Left kidney (tissue), 1 donor: ENCODE measurements at regions not wholly inside any gene's neighbourhood (a gene's known extent, or its start where the extent isn't known, plus 50 kb on each side); places are given as distances from the start of the nearest gene placed in this dataset.
"Not testable (repeated sequence)": the region's sequence is repeated elsewhere in the genome, so short reads cannot be mapped to it uniquely, and the experiment has no call there.

Experiments
- DNase-seq: peaks from one replicate; pipeline ENCODE4 v3.0.0-alpha.2; 2013

GRCh38 chr5:29161399-29162291, 2031.8 kb upstream of the CDH6 start:
- no peak for DNase-seq

DNA sequence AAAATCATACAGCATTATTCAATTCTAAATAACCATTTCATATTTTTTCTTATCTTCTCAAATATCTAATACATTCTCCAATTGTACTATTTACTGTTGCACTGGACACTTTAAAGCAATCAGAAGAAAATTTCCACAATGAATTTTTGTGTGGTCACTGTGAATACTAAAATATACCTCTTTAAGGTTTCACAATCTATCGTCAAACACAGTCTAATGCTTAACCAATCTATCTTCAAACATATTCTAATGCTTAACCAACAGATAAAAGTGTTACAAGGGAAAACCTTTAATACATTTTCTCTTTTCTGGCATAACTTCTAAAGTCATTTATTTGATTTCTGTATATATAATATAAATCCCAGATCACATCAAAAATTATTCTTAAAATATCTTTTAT, 2035.5 kb upstream of the CDH6 start:
- DNase-seq: no peak

DNA sequence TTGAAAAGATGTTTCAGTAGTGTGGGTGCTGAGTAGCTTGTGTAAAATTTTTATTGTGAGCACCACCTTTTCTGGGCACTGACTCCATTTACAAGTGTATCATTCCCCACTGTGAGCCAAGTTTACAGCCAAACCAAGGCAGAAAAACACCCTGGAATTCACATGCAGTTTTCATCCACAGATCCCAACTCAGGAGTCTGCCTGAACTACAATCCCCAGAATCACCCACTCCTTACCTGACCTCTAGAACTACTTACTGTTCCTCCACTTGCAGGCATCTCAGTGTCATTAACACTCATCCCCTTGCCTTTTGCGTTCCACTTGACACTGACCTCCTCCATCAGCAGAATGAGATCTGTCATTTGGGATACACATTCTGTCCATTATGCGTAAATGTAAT, 2042.6 kb upstream of the CDH6 start:
- DNase-seq: no peak

DNA sequence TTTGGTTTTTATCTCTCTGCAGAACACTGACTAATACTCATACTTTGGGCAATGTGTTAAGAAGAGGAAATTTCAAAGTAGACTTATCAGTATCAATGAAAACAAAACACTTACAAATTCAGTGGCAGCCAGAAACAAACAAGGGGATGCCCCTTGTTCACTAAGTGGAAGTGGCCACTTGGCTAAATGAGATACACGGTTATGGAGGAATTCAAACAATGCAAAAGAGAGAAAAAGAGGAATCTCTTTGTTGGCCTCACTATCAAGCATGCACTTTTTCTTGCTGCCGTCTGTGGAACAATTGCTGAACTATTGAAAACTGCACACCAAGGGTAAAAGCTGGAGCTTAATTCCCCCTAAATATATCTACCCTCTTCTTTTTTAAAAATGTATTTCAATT, 2044.9 kb upstream of the CDH6 start:
- DNase-seq: no peak

- DNase-seq: no peak
These were observed 2045.4 kb upstream of the CDH6 start for GRCh38 chr5:29148073-29148472.

DNA sequence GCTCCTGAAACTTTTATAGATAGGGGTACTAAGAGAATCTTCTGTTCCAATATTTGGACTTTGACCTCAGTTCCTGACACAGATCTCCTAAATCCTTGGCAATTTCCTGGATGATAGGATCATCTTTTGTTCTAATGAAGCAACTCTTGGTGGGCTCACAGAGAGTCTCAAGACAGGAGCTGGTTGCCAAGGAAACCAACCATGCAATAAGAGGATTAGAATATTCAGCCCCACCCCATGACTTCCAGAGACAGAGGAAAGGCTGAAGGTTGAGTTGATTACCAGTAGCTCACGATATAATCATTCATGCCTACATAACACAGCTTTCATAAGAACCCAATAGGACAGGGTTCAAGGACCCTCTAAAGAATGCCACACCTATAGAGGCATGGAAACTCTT, 2050.2 kb upstream of the CDH6 start:
- no peak for DNase-seq

DNA sequence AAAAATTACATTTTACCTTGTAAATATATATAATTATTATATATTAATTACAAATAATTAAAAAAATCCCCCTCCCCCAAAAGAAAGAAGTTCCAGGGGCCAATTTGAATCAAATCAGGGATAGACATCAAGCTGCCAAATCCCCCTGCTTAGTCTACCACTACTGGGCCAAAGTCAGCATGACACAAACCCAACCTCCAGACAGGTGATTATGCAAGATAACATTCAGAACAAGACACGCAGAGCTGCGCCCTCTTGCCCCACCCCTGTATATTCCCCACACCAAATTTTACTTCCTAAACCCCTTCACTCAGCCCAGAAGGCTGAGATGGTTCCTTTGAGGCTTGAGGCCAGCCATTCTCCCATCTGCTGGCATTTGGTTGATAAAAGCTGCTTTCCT, 2059.1 kb upstream of the CDH6 start:
- DNase-seq: no peak

DNA sequence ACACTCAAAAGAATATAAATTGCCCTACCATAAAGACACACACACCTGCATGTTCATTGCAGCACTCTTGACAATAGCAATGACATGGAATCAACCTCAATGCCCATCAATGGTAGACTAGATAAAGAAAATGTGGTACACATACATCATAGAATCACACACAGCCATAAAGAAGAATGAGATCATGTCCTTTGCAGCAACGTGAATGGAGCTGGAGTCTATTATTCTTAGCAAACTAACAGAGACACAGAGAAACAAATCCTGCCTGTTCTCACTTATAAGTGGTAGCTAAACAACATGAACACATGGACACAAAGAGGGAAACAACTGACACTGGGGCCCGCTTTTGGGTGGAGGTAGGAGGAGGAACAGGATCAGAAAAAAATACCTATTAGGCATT, 2062.2 kb upstream of the CDH6 start:
- DNase-seq: no peak

DNA sequence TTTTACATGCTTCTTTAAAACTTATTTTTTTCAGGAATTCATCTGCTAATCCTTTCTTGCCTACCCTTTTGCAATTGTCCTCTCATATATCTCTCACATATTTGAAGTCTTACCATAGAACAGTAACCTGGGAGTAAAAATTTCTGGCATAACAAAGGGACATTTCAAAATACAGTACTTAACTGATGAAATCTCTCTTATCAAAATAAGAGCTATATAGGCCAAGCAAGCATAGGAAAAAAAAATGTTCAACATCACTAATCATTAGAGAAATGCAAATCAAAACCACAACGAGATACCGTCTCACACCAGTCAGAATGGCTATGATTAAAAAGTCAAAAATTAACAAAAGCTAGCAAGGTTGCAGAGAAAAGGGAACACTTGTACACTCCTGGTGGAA, 2062.7 kb upstream of the CDH6 start:
- no peak for DNase-seq

GRCh38 chr5:29127524-29128156, 2065.8 kb upstream of the CDH6 start:
- not testable (repeated sequence) for DNase-seq

DNA sequence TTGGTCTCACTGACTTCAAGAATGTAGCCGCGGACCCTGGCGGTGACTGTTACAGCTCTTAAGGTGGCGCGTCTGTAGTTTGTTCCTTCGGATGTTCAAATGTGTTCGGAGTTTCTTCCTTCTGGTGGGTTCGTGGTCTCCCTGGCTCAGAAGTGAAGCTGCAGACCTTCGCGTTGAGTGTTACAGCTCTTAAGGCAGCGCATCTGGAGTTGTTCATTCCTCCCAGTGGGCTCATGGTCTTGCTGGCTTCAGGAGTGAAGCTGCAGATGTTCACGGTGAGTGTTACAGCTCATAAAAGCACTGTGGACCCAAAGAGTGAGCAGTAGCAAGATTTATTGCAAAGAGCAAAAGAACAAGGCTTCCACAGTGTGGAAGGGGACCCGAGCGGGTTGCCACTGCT, 2067.0 kb upstream of the CDH6 start:
- DNase-seq: not testable (repeated sequence)

- no peak for DNase-seq
These were observed 2071.2 kb upstream of the CDH6 start for GRCh38 chr5:29122306-29122705.

DNA sequence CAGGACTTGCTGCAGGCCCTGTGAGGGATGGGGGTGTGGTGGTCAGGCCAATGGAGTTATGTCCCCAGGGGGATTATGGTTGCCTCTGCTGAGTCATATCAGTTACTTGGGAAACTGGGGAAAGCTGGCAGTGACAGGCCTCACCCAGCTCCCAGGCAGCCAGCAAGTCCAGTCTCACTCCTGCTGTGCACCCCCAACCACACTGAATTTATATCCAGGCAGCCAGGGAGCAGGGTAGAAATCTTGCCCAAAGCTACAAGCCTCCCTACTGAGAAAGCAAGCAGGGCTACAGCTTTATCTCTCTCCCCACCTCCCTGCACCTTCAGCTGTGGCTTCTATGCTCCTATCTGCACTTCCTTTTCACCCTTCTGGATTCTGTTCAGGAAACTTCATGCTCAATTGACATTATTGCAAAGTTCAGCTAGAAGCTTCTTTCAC, 2076.0 kb upstream of the CDH9 start:
- DNase-seq: no peak

DNA sequence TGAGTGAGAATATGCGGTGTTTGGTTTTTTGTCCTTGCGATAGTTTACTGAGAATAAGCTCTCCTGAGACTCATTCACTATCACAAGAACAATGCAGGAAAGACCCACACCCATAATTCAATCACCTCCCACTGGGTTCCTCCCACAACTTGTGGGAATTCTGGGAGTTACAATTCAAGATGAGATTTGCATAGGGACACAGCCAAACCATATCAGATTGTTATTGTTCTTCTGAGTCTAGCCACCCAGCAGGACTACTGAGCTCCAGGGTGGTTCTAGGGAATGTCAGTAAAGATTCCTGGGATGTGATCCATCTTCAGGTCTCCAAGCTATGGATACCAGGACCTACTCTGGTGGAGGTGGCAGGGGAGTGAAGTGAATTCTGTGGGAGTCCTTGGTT, 2075.1 kb upstream of the CDH9 start:
- DNase-seq: no peak

DNA sequence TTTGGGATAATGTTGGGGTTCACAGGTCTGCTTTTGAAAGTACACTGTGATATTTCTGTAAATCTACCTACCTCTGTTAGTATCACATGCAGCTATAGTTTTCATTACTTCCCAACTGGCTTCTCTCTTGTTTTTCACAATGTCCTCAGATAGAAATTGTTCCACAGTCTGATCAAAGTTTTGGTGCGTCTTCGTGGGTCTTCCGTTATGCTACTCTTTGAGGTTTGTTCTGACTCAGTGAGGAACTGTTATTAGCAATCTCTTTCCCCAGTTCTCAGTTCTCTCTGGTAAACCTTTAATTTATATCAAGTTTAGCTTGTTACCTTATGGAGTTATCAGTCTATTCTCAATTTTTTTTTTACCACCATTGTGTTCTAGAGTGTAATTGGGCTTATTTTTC, 2061.2 kb upstream of the CDH9 start:
- no peak for DNase-seq

- DNase-seq: no peak
These were observed 2051.3 kb upstream of the CDH9 start for GRCh38 chr5:29089591-29090130.

DNA sequence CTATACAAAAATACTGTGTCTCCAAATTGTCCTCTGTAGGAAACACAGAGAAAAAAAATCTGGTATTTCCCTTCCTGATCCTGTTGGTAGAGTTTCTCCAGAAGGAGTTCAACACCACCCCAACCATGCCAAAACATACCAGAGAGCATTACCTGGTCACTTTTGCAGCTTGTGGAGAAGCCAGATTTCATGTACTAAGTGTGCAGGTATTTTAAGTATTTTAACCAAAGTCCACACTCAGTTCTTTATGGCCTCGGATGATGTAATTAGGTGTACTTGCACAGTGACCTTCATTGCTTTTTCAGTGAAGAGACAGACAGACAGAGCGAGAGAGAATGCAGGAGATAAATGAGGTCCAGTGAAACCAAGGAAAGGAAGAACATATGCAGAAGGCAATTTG, 2046.8 kb upstream of the CDH9 start:
- no peak for DNase-seq

DNA sequence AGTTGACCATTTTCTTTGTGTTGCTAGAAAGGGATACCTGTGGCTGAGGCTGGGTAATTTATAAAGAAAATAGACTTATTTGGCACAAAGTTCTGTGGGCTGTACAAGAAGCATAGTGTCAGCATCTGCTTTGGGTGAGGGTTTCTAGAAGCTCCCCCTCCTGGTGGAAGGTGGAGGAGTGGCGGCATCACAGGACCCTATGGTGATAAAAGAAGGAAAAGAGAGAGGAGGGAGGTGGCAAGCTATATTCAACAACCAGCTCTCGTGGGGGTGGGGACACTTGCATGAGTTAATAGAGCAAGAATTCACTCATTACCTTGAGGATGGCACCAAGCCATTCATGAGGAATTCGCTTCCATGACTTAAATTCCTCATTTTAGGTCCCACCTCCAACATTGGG, 2041.4 kb upstream of the CDH9 start:
- DNase-seq: no peak

GRCh38 chr5:29077451-29077850, 2039.1 kb upstream of the CDH9 start:
- no peak for DNase-seq

DNA sequence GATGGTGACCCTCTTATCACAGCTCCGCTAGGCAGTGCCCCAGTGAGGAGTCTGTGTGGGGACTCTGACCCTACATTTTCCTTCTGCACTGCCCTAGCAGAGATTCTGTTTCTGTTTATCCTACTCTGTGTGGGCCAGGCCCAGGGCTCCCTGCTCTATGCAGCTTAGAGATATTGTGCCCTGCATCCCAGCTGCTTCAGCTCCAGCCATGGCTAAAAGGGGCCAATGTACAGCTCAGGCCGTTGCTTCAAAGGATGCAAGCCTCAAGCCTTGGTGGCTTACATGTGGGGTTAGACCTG, 2030.7 kb upstream of the CDH9 start:
- no peak for DNase-seq

DNA sequence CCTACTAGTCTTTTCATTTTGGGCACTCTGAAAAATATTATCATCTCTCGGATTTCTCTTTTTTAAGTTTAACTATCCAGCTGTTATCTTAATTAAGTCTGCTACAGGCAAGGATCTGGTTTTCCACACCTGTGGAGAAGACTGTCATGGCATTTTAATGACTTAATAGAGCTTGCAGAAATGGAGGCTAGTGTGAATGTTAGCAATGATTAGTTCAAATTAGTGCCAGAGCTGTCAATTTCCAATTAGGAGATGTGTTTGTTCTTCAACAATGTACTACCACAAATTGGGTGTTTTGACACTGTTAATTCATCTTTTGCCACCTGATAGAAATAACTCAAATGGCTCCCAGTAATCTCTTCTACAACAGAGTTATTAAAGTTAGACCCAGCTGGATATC, 2023.0 kb upstream of the CDH9 start:
- DNase-seq: no peak

DNA sequence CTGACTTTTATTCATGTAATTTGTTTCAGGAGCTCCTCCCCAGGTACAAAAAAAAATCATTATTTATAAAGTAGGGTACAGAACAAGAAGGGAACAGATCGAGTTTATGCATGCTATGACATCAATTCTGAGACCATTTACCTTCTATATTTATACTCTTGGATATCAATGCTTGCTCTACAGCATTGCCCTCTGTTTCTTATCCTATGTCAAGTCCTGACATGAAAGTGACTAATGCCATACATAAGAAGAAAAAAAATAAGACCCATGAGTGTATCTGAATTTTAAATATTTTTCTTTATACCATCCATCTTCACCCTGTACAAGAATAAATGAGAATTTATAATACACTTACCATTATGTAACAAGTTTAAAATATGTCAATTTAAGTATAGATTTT, 2016.3 kb upstream of the CDH9 start:
- DNase-seq: no peak

DNA sequence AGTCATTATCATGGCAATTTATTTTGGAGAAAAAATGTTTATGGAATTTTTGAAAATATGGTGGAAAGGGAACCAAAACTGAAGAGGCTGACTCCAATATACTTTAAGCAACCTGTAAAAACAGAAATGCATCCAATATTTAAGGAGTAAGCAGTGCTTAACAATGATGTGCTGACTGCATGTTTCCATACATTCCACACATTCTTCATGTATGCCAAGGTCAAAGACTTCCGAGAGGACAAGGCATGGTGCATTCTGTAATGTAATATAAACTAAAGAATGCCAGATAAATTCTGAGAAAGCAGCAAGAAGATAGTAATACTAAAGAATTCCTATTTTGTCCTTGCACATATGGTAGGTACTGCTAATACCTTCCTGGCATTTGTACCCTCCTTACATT, 2015.9 kb upstream of the CDH9 start:
- no peak for DNase-seq

- DNase-seq: no peak
These were observed 2013.1 kb upstream of the CDH9 start for GRCh38 chr5:29051509-29051908.
